Activated T-helper 9 cell treated with anti-CD3 and anti-CD28 coated beads, Interleukin-2, amount 50 U/mL, for 16 hours (primary cell): ENCODE measurements at regions not wholly inside any gene's neighbourhood (a gene's known extent, or its start where the extent isn't known, plus 50 kb on each side); places are given as distances from the start of the nearest gene placed in this dataset.
"Not testable (repeated sequence)": the region's sequence is repeated elsewhere in the genome, so short reads cannot be mapped to it uniquely, and the experiment has no call there.

Source experiments
- DNase-seq: peaks from one replicate; pipeline ENCODE4 v3.0.0-alpha.2; 2020; ENCODE audit warnings: low read depth

GRCh38 chr3:20250314-20250713, 64.3 kb upstream of the SGO1 start:
- no peak for DNase-seq

GRCh38 chr3:20246662-20247061, 60.7 kb upstream of the SGO1 start:
- DNase-seq: no peak

GRCh38 chr3:20245781-20246180, 59.8 kb upstream of the SGO1 start:
- no peak for DNase-seq

- no peak for DNase-seq
Observed at GRCh38 chr3:20240154-20240883, 54.3 kb upstream of the SGO1 start.

GRCh38 chr3:20238199-20238598, 52.2 kb upstream of the SGO1 start:
- not testable (repeated sequence) for DNase-seq

GRCh38 chr3:20236603-20237002, 50.6 kb upstream of the SGO1 start:
- no peak for DNase-seq
